ENCODE measurements at regions not wholly inside any gene's neighbourhood (a gene's known extent, or its start where the extent isn't known, plus 50 kb on each side); places are given as distances from the start of the nearest gene placed in this dataset.

- CTCF ChIA-PET, result interaction anchor here (0.5 kb wide), 1 partner anchor 30 kb away, joined by 6 read pairs; no protein-coding TSS in a partner anchor
- Mint-ChIP-seq H3K4me1 (ENCODE audit: low read depth) (no peaks in the 10 kb centered on the region), H3K4me3 (no peak overlapping the region), H3K27ac (no peak overlapping the region), H3K9me3 (peaks cover under 1% of the 10 kb centered on the region), H3K36me3 (ENCODE audit: low read depth) (no peaks in the 10 kb centered on the region), H3K27me3 (ENCODE audit: low read depth) (peaks cover under 1% of the 10 kb centered on the region)
- DNase-seq, result no peak
- intact Hi-C loops (cut with micrococcal nuclease), result no loop called here
Observed at GRCh38 chr1:177864538-177865305, 105.1 kb downstream of the SEC16B start.

- intact Hi-C loops (cut with micrococcal nuclease), result no loop called here
- CTCF ChIA-PET, result no interaction called here
- Mint-ChIP-seq H3K4me1 (ENCODE audit: low read depth) (no peaks in the 10 kb centered on the region), H3K36me3 (ENCODE audit: low read depth) (no peaks in the 10 kb centered on the region), H3K9me3 (no peaks in the 10 kb centered on the region), H3K27me3 (ENCODE audit: low read depth) (no peaks in the 10 kb centered on the region), H3K4me3 (no peak overlapping the region), H3K27ac (no peak overlapping the region)
- no peak for DNase-seq
Observed at GRCh38 chr1:177863796-177864195, 106.1 kb downstream of the SEC16B start.

GRCh38 chr1:177862916-177863315, 106.9 kb downstream of the SEC16B start:
- no peaks in the 10 kb centered on the region for H3K36me3 Mint-ChIP-seq (ENCODE audit: low read depth)
- no peaks in the 10 kb centered on the region for H3K4me1 Mint-ChIP-seq (ENCODE audit: low read depth)
- no peak overlapping the region for H3K27ac Mint-ChIP-seq
- no peak overlapping the region for H3K4me3 Mint-ChIP-seq
- no peaks in the 10 kb centered on the region for H3K27me3 Mint-ChIP-seq (ENCODE audit: low read depth)
- CTCF ChIA-PET, result no interaction called here
- intact Hi-C loops (cut with micrococcal nuclease), result no loop called here
- DNase-seq, result no peak
- no peaks in the 10 kb centered on the region for H3K9me3 Mint-ChIP-seq

DNA sequence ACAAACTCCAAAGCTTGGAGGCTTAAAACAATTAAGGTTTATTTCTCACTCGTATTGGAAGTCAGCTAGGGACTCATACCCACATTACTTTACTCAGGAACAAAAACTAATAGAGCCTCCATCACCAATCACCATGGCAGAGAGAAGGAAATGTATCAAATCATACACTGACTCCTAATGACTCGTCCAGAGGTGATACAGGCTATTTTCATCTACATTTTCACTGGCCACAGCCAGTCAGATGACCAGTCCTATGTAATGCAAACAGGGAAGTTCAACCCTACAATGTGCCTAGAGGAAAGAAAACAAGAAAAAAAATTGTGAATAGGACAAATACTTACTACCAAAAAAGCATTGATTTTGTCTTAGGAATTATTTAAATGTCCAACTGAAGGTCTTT, 110.3 kb downstream of the SEC16B start:
- peaks cover 3% of the 10 kb centered on the region for H3K27me3 Mint-ChIP-seq (ENCODE audit: low read depth)
- no peaks in the 10 kb centered on the region for H3K4me1 Mint-ChIP-seq (ENCODE audit: low read depth)
- CTCF ChIA-PET, result no interaction called here
- no peak overlapping the region for H3K27ac Mint-ChIP-seq
- H3K9me3 Mint-ChIP-seq, result no peaks in the 10 kb centered on the region
- DNase-seq, result no peak
- H3K4me3 Mint-ChIP-seq, result no peak overlapping the region
- intact Hi-C loops (cut with micrococcal nuclease), result no loop called here
- no peaks in the 10 kb centered on the region for H3K36me3 Mint-ChIP-seq (ENCODE audit: low read depth)

- peaks cover 3% of the 10 kb centered on the region for H3K27me3 Mint-ChIP-seq (ENCODE audit: low read depth)
- no peak overlapping the region for H3K4me3 Mint-ChIP-seq
- DNase-seq, result no peak
- no peaks in the 10 kb centered on the region for H3K9me3 Mint-ChIP-seq
- intact Hi-C loops (cut with micrococcal nuclease), result no loop called here
- H3K27ac Mint-ChIP-seq, result no peak overlapping the region
- H3K36me3 Mint-ChIP-seq (ENCODE audit: low read depth), result no peaks in the 10 kb centered on the region
- CTCF ChIA-PET, result no interaction called here
- H3K4me1 Mint-ChIP-seq (ENCODE audit: low read depth), result no peaks in the 10 kb centered on the region
Observed at GRCh38 chr1:177858332-177858821, 111.5 kb downstream of the SEC16B start.

GRCh38 chr1:177857285-177857684, 112.6 kb downstream of the SEC16B start:
- intact Hi-C loops (cut with micrococcal nuclease), result no loop called here
- CTCF ChIA-PET, result no interaction called here
- peaks cover 3% of the 10 kb centered on the region for H3K27me3 Mint-ChIP-seq (ENCODE audit: low read depth)
- no peak overlapping the region for H3K4me3 Mint-ChIP-seq
- no peaks in the 10 kb centered on the region for H3K4me1 Mint-ChIP-seq (ENCODE audit: low read depth)
- no peak overlapping the region for H3K27ac Mint-ChIP-seq
- H3K36me3 Mint-ChIP-seq (ENCODE audit: low read depth), result no peaks in the 10 kb centered on the region
- DNase-seq, result no peak
- H3K9me3 Mint-ChIP-seq, result no peaks in the 10 kb centered on the region

- no peak for DNase-seq
- Mint-ChIP-seq H3K27me3 (ENCODE audit: low read depth) (peaks cover 3% of the 10 kb centered on the region), H3K27ac (no peak overlapping the region), H3K4me1 (ENCODE audit: low read depth) (no peaks in the 10 kb centered on the region), H3K36me3 (ENCODE audit: low read depth) (no peaks in the 10 kb centered on the region), H3K4me3 (no peak overlapping the region), H3K9me3 (no peaks in the 10 kb centered on the region)
- intact Hi-C loops (cut with micrococcal nuclease), result no loop called here
- CTCF ChIA-PET, result no interaction called here
Observed at GRCh38 chr1:177854951-177855350, 114.9 kb downstream of the SEC16B start.

DNA sequence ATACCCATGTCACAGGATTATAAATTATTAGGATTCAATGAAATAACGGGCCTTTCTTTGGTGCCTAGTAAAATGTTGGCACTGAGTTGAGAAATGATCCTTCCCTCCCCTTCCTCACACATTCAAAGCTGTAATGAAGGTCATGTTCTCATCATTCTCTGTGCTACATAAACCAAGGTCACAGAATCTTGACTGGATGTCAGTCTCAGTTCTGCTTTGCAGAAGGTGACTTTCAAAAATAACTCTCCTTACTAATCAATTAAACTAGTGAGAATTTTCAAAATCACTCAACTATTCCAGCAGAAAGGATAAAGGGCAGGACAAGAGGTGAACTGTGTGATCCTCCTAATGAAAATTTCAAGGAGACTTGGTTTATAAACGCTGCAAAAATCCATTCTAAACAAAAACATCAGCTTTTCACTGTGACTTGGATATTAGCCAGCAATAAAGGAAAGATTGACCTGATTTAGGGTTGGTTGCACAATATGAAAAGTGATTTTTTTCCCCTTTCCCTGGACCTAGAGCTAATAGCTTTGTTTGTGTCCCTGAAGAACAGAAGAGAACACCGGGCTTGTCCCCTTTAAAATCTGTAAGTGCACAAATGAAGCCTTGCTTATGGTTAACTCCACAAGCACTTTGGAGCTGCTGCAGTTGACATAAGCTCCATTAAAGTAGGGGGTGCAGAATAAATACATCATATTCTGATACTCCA, 120.1 kb downstream of the SEC16B start:
- H3K27me3 Mint-ChIP-seq (ENCODE audit: low read depth), result no peaks in the 10 kb centered on the region
- no peaks in the 10 kb centered on the region for H3K36me3 Mint-ChIP-seq (ENCODE audit: low read depth)
- no peak overlapping the region for H3K4me3 Mint-ChIP-seq
- H3K9me3 Mint-ChIP-seq, result no peaks in the 10 kb centered on the region
- CTCF ChIA-PET, result interaction anchor here (0.7 kb wide), 1 partner anchor 98 kb away, joined by 3 read pairs; no protein-coding TSS in a partner anchor
- no peak for DNase-seq
- no peaks in the 10 kb centered on the region for H3K4me1 Mint-ChIP-seq (ENCODE audit: low read depth)
- intact Hi-C loops (cut with micrococcal nuclease), result no loop called here
- H3K27ac Mint-ChIP-seq, result no peak overlapping the region

DNA sequence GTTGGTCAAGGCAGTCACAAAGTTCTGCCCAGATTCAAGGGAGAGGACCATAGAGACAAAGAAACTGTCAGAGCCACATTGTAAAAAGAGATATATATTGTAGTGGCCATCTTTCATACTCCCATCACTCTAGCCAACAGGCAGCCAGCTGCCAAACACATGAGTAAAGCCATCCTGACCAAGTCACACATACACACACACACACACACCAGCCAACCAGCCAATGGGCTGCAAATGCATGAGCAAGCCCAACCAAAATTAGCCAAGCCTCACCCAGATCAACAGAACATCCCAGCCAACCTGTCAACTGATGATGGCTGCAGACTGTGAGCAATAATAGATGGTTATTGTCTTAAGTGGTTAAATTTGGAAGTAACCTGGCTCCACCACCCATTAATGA, 120.7 kb downstream of the SEC16B start:
- Mint-ChIP-seq H3K36me3 (ENCODE audit: low read depth) (no peaks in the 10 kb centered on the region), H3K9me3 (no peaks in the 10 kb centered on the region), H3K27ac (no peak overlapping the region), H3K4me1 (ENCODE audit: low read depth) (no peaks in the 10 kb centered on the region), H3K4me3 (no peak overlapping the region), H3K27me3 (ENCODE audit: low read depth) (no peaks in the 10 kb centered on the region)
- intact Hi-C loops (cut with micrococcal nuclease), result no loop called here
- CTCF ChIA-PET, result interaction anchor here (0.7 kb wide), 1 partner anchor 99 kb away, joined by 3 read pairs; no protein-coding TSS in a partner anchor
- no peak for DNase-seq

- Mint-ChIP-seq H3K9me3 (no peaks in the 10 kb centered on the region), H3K4me1 (ENCODE audit: low read depth) (no peaks in the 10 kb centered on the region), H3K36me3 (ENCODE audit: low read depth) (no peaks in the 10 kb centered on the region), H3K27ac (no peak overlapping the region), H3K27me3 (ENCODE audit: low read depth) (no peaks in the 10 kb centered on the region), H3K4me3 (no peak overlapping the region)
- intact Hi-C loops (cut with micrococcal nuclease), result no loop called here
- no peak for DNase-seq
- CTCF ChIA-PET, result no interaction called here
Observed at GRCh38 chr1:177848577-177848976, 121.3 kb downstream of the SEC16B start.

DNA sequence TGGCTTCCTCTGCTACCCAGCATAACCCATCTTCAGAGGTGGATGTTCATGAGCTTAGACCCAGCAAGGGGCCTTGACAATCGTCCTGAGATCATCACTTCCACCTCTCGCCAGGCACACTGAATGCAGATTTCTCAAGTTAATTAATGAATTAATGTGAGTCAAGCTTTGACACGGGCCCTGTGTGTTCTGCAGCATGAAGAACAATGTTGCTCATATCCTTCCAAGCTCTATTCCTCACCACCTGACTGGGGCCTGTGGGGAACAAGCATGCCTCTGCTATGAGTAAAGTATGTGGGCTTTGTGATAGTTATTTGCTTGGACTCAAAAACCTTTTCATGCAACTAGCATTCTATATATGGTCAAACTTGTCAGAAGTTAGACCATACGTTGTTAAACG, 122.0 kb downstream of the SEC16B start:
- intact Hi-C loops (cut with micrococcal nuclease), result no loop called here
- CTCF ChIA-PET, result no interaction called here
- no peaks in the 10 kb centered on the region for H3K27me3 Mint-ChIP-seq (ENCODE audit: low read depth)
- DNase-seq, result no peak
- no peaks in the 10 kb centered on the region for H3K4me1 Mint-ChIP-seq (ENCODE audit: low read depth)
- no peaks in the 10 kb centered on the region for H3K9me3 Mint-ChIP-seq
- H3K36me3 Mint-ChIP-seq (ENCODE audit: low read depth), result no peaks in the 10 kb centered on the region
- H3K4me3 Mint-ChIP-seq, result no peak overlapping the region
- no peak overlapping the region for H3K27ac Mint-ChIP-seq

DNA sequence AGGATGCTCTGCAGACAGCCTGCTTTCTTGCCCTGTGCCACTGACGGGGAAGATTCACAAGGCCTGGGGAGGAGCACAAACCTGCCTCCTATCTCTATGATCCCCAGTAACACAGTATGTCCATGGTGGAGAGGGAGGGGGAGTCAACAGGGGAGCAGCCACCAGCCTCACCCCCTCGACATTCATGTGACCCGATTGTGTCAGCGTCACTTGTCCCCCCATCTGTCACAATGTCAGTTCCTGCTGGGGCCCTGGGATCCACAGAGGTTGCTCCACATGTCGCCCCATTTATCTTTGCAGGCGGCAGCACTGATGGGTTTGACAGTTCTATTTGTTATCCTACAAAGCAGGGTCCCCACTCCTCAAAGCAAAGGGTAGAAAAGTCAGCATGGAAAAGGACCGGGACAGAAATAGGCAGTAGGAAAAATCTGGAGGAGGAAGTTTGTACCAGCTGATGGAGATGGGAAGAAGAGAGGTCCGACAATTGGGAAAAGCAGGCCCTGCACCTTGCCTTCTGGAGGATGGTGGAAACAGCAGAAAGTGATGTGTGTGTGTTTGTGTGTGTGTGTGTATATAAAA, 130.9 kb downstream of the SEC16B start:
- Mint-ChIP-seq H3K36me3 (ENCODE audit: low read depth) (no peaks in the 10 kb centered on the region), H3K9me3 (peaks cover 2% of the 10 kb centered on the region), H3K27ac (no peak overlapping the region), H3K4me1 (ENCODE audit: low read depth) (no peaks in the 10 kb centered on the region), H3K4me3 (no peak overlapping the region), H3K27me3 (ENCODE audit: low read depth) (peaks cover 2% of the 10 kb centered on the region)
- intact Hi-C loops (cut with micrococcal nuclease), result no loop called here
- no peak for DNase-seq
- CTCF ChIA-PET, result no interaction called here

DNA sequence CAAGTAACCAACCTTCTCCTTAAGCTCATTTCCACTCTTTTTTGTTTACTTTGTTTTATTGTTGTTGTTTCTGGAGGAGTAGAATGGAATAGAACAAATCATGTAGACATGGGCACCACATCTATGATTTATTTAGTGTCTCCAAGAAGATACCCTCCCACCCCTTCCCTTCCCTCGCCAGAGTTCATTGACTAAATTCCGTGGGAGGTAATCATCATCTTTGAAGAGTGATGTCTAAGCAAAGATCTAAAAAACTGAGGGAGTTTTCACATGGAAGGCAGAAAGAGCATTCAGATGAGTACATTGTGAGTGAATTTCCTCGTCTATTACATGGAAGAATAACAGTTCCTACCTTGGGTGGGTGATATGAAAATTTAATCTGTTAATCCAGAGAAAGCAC, 136.2 kb downstream of the SEC16B start:
- Mint-ChIP-seq H3K36me3 (ENCODE audit: low read depth) (no peaks in the 10 kb centered on the region), H3K4me1 (ENCODE audit: low read depth) (no peaks in the 10 kb centered on the region), H3K27me3 (ENCODE audit: low read depth) (peaks cover 2% of the 10 kb centered on the region), H3K9me3 (no peaks in the 10 kb centered on the region), H3K27ac (no peak overlapping the region), H3K4me3 (no peak overlapping the region)
- DNase-seq, result no peak
- intact Hi-C loops (cut with micrococcal nuclease), result no loop called here
- CTCF ChIA-PET, result no interaction called here

Data from activated naive CD4-positive, alpha-beta T cell treated with anti-CD3 and anti-CD28 coated beads for 36 hours (primary cell).